ENCODE measurements at regions not wholly inside any gene's neighbourhood (a gene's known extent, or its start where the extent isn't known, plus 50 kb on each side); places are given as distances from the start of the nearest gene placed in this dataset.

- TF ChIP-seq, protein P1, sequence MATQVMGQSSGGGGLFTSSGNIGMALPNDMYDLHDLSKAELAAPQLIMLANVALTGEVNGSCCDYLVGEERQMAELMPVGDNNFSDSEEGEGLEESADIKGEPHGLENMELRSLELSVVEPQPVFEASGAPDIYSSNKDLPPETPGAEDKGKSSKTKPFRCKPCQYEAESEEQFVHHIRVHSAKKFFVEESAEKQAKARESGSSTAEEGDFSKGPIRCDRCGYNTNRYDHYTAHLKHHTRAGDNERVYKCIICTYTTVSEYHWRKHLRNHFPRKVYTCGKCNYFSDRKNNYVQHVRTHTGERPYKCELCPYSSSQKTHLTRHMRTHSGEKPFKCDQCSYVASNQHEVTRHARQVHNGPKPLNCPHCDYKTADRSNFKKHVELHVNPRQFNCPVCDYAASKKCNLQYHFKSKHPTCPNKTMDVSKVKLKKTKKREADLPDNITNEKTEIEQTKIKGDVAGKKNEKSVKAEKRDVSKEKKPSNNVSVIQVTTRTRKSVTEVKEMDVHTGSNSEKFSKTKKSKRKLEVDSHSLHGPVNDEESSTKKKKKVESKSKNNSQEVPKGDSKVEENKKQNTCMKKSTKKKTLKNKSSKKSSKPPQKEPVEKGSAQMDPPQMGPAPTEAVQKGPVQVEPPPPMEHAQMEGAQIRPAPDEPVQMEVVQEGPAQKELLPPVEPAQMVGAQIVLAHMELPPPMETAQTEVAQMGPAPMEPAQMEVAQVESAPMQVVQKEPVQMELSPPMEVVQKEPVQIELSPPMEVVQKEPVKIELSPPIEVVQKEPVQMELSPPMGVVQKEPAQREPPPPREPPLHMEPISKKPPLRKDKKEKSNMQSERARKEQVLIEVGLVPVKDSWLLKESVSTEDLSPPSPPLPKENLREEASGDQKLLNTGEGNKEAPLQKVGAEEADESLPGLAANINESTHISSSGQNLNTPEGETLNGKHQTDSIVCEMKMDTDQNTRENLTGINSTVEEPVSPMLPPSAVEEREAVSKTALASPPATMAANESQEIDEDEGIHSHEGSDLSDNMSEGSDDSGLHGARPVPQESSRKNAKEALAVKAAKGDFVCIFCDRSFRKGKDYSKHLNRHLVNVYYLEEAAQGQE (IDR thresholded peaks at IDR 0.05; ENCODE audit: low read depth) = no peak
- TF ChIP-seq POLR2A (IDR thresholded peaks at IDR 0.05; ENCODE audit: borderline replicate concordance, extremely low read depth, insufficient read depth, insufficient read length) (no peak), ZNF274 (IDR thresholded peaks at IDR 0.05; ENCODE audit: low read depth, low read length) (no peak), SIN3A (IDR thresholded peaks at IDR 0.05; ENCODE audit: low read depth) (no peak), EZH2 (IDR thresholded peaks at IDR 0.05) (no peak), YY1 (IDR thresholded peaks at IDR 0.05; ENCODE audit: extremely low read depth, insufficient replicate concordance, low read depth, low read length) (no peak), SRF (IDR thresholded peaks at IDR 0.05; ENCODE audit: low read depth) (no peak), ELF1 (IDR thresholded peaks at IDR 0.05; ENCODE audit: borderline replicate concordance, low read depth) (no peak)
Observed at GRCh38 chr12:111303531-111303930, 65.4 kb downstream of the PHETA1 start (continued).

DNA sequence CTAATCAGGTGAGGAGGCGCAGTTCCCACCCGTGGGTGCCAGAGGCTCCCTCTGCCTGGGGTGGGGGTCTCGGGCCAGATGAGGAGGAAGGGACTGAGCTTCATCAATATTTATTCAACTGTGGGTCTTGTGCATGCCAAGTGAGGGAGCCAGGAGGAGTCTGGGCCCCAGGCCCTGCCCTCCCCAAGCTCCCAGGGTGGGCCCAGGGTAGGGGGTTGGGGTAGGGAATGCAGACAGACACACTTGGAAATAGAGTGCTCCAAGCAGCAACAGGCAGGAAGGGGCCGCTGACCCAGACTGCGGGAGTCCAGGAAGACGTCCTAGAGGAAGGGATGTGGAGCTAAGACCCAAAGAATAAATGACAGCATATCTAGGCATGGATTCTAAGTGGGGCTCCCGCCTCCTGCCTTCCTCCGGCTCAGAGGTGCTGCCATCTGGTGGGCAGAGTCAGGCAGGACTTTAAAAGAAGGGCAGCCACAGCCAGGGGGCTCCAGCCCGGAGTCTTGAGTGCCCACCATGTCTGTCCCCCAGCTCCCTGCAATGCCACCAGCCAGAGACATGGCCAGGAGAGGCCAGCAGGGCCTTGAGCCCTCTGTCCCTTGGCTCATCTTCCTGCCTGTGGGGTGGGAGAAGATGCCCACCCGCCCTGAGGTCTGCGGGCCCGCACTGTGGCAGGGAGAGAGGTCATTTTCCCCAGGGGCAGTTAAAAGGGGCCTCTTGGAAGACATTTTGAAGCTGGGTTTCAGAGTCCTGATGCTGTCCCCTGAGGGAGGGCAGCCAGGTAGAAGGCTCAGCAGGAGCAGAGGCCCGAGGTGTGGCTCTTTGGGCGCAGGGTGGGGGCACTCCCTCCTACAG, 70.1 kb downstream of the PHETA1 start:
- TF ChIP-seq ZNF274 (IDR thresholded peaks at IDR 0.05; ENCODE audit: low read depth, low read length) (no peak), RAD21 (IDR thresholded peaks at IDR 0.05; ENCODE audit: low read depth) (peak; percentile 75), ELF1 (IDR thresholded peaks at IDR 0.05; ENCODE audit: borderline replicate concordance, low read depth) (no peak), ATF3 (IDR thresholded peaks at IDR 0.05) (no peak), CTCF (IDR thresholded peaks at IDR 0.05 in 2 of 3, conservative IDR thresholded peaks at IDR 0.05 in 1 of 3; ENCODE audit: borderline replicate concordance in 1 of 3, insufficient read depth in 1 of 3, low read depth in 2 of 3, low read length in 2 of 3) (peak; percentile 90 to 98 (median 95)), EZH2 (IDR thresholded peaks at IDR 0.05) (no peak), POLR2AphosphoS5 (IDR thresholded peaks at IDR 0.05; ENCODE audit: low read depth, low read length) (no peak)
- peak; percentile 94 for ATAC-seq
- peak; percentile 33 for DNase-seq (ENCODE audit: low read depth, low spot score)
- peak overlapping the region; percentile 78 for H2AFZ ChIP-seq (ENCODE audit: low read depth, low read length, poor library complexity, severe bottlenecking)
- intact Hi-C loops (cut with micrococcal nuclease) = loop anchor here (1.0 to 5.0 kb wide), 3 partner anchors 275 to 404 kb away; no protein-coding TSS in a partner anchor
- no peak overlapping the region for H3K4me3 ChIP-seq (replicated peaks in 1 of 2; ENCODE audit: low read depth in 1 of 2, low read length in 2 of 2)
- no peaks in the 10 kb centered on the region for H3K9me2 ChIP-seq (ENCODE audit: insufficient read depth)
- H3K9ac ChIP-seq (ENCODE audit: low read length) = no peak overlapping the region
- no TSS peak for BruUV-seq (replicated peaks)
- H3K27ac ChIP-seq (ENCODE audit: low read depth, low read length) = no peak overlapping the region
- no peaks in the 10 kb centered on the region for H3K27me3 ChIP-seq (ENCODE audit: insufficient read depth, low read length)
- H3K9me3 ChIP-seq (ENCODE audit: control insufficient read depth in 1 of 2, insufficient read depth in 1 of 2, low read depth in 1 of 2, low read length in 2 of 2) = peaks cover 3% of the 10 kb centered on the region in 2 experiments; a peak in 2 of 4 replicates
- no peaks in the 10 kb centered on the region for H4K20me1 ChIP-seq (ENCODE audit: insufficient read depth)
- H3K36me3 ChIP-seq (ENCODE audit: control insufficient read depth in 1 of 2, insufficient read depth in 2 of 2, low read length in 2 of 2) = no peaks in the 10 kb centered on the region
- no peaks in the 10 kb centered on the region for H3K4me1 ChIP-seq (ENCODE audit: control insufficient read depth in 1 of 2, insufficient read depth in 2 of 2, low read length in 2 of 2)
- H3K79me2 ChIP-seq (ENCODE audit: insufficient read depth, low read length) = no peaks in the 10 kb centered on the region
- ChIA-PET POLR2A (interaction anchor here (0.7 kb wide), 1 partner anchor 364 kb away, joined by 3 read pairs; no protein-coding TSS in a partner anchor), CTCF (interaction anchor here (0.6 to 3.1 kb wide), 17 partner anchors 9 to 405 kb away, joined by 3 to 9 read pairs (median 4); no protein-coding TSS in a partner anchor), RAD21 (ENCODE audit: low non-redundant PET in 1 of 2, low total read pairs in 2 of 2, uncharacterized antibody in 2 of 2, unreplicated experiment in 2 of 2) (interaction anchor here (0.6 to 0.8 kb wide), 2 partner anchors 274 to 694 kb away, joined by 3 read pairs; no protein-coding TSS in a partner anchor)
- H3K4me2 ChIP-seq (ENCODE audit: low read length) = no peak overlapping the region
